Breast epithelium (tissue), 3 donors: ENCODE measurements at regions not wholly inside any gene's neighbourhood (a gene's known extent, or its start where the extent isn't known, plus 50 kb on each side); places are given as distances from the start of the nearest gene placed in this dataset.

Experiments used
- POLR2AphosphoS5 ChIP-seq, 3 donors: sonication (generic); formaldehyde crosslinking; IDR thresholded peaks; one replicate each; pipeline ENCODE4 v1.6.1; 2017; ENCODE audit warnings: antibody characterized with exemption in 3 of 3
- TF ChIP-seq, protein P1 (sequence below), 3 donors: fragments of 450-650 bp; IDR thresholded peaks; one replicate each; pipeline ENCODE4 v1.5.1; 2016 to 2017; ENCODE audit warnings: antibody characterized with exemption in 3 of 3, mild to moderate bottlenecking in 3 of 3, moderate library complexity in 3 of 3

DNA sequence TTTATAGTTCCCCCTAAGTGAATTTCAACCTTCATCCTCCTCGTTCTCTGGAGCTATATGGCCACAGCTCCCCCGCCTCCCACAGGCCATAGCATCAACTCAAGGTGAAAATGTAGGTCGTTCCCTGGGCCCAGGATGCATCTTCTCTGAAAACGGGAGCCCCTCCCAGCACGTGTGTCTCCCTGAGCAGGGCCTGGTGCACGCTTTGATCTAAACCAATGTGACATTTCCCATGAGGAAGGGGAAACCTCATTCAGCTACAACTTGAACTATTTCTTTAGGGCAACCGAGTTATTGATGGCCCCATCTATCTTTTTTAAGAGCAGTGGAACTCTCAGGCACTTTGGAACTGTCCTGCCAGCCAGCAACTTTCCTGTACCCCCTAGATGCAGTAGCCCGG, 57.8 kb upstream of the BACE2 start:
- TF ChIP-seq, protein P1, sequence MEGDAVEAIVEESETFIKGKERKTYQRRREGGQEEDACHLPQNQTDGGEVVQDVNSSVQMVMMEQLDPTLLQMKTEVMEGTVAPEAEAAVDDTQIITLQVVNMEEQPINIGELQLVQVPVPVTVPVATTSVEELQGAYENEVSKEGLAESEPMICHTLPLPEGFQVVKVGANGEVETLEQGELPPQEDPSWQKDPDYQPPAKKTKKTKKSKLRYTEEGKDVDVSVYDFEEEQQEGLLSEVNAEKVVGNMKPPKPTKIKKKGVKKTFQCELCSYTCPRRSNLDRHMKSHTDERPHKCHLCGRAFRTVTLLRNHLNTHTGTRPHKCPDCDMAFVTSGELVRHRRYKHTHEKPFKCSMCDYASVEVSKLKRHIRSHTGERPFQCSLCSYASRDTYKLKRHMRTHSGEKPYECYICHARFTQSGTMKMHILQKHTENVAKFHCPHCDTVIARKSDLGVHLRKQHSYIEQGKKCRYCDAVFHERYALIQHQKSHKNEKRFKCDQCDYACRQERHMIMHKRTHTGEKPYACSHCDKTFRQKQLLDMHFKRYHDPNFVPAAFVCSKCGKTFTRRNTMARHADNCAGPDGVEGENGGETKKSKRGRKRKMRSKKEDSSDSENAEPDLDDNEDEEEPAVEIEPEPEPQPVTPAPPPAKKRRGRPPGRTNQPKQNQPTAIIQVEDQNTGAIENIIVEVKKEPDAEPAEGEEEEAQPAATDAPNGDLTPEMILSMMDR (IDR thresholded peaks at IDR 0.05) = no peak
- no peak for TF ChIP-seq POLR2AphosphoS5 (IDR thresholded peaks at IDR 0.05)
